GM13977 (cell line): ENCODE measurements at regions not wholly inside any gene's neighbourhood (a gene's known extent, or its start where the extent isn't known, plus 50 kb on each side); places are given as distances from the start of the nearest gene placed in this dataset.
"Not testable (repeated sequence)": the region's sequence is repeated elsewhere in the genome, so short reads cannot be mapped to it uniquely, and the experiment has no call there.

ENCODE experiments used
- DNase-seq: peaks from one replicate; pipeline ENCODE4 v3.0.0; 2012; ENCODE audit warnings: low spot score
- in situ Hi-C: fragments of 300-500 bp; cut with MboI; formaldehyde crosslinking; loops from one replicate; pipeline ENCODE4 v1.12.0; 2022; ENCODE audit warnings: low sequenced_read_pairs, low pct_unique_long_range_greater_than_20kb, mixed read lengths, inconsistent platforms; ENCODE audit not compliant: unreplicated experiment
- TF ChIP-seq, protein P1 (sequence below): IDR thresholded peaks from 2 replicates; pipeline ENCODE4 v1.5.1; 2012; ENCODE audit warnings: mild to moderate bottlenecking, control low read depth; ENCODE audit not compliant: insufficient read depth; ENCODE audit errors: extremely low read depth, missing control alignments

GRCh38 chr7:103244865-103245264 is 52.4 kb upstream of the PMPCB start:
- in situ Hi-C loops, DNase-seq: not testable (repeated sequence)

GRCh38 chr7:103240806-103241205 is 56.4 kb upstream of the PMPCB start:
- TF ChIP-seq, protein P1, sequence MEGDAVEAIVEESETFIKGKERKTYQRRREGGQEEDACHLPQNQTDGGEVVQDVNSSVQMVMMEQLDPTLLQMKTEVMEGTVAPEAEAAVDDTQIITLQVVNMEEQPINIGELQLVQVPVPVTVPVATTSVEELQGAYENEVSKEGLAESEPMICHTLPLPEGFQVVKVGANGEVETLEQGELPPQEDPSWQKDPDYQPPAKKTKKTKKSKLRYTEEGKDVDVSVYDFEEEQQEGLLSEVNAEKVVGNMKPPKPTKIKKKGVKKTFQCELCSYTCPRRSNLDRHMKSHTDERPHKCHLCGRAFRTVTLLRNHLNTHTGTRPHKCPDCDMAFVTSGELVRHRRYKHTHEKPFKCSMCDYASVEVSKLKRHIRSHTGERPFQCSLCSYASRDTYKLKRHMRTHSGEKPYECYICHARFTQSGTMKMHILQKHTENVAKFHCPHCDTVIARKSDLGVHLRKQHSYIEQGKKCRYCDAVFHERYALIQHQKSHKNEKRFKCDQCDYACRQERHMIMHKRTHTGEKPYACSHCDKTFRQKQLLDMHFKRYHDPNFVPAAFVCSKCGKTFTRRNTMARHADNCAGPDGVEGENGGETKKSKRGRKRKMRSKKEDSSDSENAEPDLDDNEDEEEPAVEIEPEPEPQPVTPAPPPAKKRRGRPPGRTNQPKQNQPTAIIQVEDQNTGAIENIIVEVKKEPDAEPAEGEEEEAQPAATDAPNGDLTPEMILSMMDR: no peak
- no peak for DNase-seq
- in situ Hi-C loops: no loop called here

DNA sequence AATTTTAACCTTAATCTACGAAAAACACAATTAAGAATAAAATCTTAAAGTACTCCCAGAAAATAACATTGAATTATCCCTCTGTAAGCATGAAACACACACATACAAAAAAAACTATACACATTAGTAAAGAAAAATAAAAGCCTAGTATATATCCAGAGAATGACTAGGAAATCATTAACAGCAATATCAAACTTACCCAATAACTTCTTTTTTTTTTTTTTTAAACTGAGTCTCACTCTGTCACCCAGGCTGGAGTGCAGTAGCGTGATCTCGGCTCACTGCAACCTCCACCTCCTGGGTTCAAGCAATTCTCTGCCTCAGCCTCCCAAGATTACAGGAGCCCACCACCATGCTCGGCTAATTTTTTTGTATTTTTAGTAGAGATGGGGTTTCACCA is 61.4 kb upstream of the PMPCB start:
- in situ Hi-C loops, DNase-seq: not testable (repeated sequence)

DNA sequence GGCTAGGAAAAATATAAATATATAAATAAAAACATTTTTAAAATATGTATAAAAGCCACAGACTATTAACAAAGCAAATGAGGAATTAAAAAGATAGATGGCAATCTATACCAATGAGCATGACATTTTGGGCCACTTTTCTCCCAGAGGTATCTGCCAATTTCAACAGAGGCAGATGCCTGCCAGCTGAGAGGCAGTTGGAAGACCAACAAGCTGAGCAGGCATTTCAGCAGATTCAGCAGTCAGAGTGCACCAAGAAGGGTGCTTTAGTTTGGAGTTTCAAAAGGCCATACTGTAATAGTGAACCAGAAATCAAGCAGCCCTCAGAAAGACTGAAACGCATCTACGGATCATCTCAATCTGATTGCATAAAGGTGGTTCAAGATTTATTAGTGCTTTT is 62.4 kb upstream of the PMPCB start:
- DNase-seq, in situ Hi-C loops: not testable (repeated sequence)

DNA sequence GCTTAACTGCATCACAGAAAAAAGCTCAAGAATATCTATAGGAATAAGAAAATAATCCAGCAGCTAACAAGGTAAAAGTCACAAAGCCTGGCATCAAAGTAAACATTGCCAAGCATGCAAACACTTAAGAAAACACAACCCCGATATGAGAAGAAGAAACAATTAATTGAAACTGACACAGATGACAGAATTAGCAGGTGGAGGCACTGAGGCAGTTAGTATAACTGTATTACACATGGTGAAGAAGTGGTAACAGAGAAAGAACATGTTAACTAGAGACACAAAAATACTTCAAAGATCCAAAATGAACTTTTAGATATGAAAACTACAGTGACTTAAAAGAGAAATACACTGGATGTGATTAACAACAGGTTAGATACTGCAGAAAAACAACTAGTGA is 69.4 kb upstream of the PMPCB start:
- in situ Hi-C loops, DNase-seq: not testable (repeated sequence)

GRCh38 chr7:103225798-103226197 is 71.4 kb upstream of the PMPCB start:
- DNase-seq, in situ Hi-C loops: not testable (repeated sequence)

GRCh38 chr7:103223065-103223464 is 74.2 kb upstream of the NAPEPLD start:
- in situ Hi-C loops: not testable (repeated sequence)
- peak; percentile 1 for DNase-seq

DNA sequence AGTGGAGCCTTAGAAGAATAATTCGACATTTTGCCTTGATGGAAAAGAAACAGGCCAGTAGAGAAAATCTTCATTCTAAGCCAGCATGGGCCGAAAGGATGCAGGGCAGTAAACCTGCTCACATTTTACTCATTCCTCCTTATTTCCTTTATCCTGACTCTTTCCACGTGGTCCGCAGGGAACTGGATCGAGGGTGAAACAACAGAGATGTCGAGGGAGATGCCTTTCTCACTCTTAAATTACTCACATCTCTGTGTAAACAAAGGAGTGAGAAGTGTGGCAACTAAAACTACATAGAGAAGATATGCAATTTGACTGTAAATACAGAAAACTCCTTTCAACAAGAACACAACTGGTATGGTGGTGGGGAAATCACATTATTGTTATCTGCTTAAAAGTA is 62.1 kb upstream of the NAPEPLD start:
- DNase-seq, in situ Hi-C loops: not testable (repeated sequence)

DNA sequence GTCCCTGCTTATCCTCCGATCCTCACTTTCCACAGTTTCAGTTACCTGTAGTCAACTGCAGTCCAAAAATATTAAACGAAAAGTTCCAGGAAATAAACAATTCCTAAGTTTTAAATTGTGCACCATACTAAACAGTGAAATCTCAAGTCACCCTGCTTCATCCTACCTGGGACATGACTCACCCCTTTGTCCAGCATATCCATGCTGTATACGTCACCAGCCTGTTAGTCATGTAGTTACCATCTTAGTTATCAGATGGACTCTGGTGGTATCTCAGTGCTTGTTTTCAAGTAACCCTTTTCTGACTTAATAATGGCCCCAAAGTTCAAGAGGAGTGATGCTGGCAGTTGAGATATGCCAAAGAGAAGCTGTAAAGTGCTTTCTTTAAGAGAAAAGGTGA is 50.3 kb upstream of the NAPEPLD start:
- in situ Hi-C loops, DNase-seq: not testable (repeated sequence)
